Epidermal melanocyte (primary cell): ENCODE measurements at regions not wholly inside any gene's neighbourhood (a gene's known extent, or its start where the extent isn't known, plus 50 kb on each side); places are given as distances from the start of the nearest gene placed in this dataset.
"Not testable (repeated sequence)": the region's sequence is repeated elsewhere in the genome, so short reads cannot be mapped to it uniquely, and the experiment has no call there.

Experiments
- DNase-seq: peaks from one replicate; pipeline ENCODE4 v3.0.0; 2011; ENCODE audit warnings: low spot score; ENCODE audit not compliant: insufficient read length

DNA sequence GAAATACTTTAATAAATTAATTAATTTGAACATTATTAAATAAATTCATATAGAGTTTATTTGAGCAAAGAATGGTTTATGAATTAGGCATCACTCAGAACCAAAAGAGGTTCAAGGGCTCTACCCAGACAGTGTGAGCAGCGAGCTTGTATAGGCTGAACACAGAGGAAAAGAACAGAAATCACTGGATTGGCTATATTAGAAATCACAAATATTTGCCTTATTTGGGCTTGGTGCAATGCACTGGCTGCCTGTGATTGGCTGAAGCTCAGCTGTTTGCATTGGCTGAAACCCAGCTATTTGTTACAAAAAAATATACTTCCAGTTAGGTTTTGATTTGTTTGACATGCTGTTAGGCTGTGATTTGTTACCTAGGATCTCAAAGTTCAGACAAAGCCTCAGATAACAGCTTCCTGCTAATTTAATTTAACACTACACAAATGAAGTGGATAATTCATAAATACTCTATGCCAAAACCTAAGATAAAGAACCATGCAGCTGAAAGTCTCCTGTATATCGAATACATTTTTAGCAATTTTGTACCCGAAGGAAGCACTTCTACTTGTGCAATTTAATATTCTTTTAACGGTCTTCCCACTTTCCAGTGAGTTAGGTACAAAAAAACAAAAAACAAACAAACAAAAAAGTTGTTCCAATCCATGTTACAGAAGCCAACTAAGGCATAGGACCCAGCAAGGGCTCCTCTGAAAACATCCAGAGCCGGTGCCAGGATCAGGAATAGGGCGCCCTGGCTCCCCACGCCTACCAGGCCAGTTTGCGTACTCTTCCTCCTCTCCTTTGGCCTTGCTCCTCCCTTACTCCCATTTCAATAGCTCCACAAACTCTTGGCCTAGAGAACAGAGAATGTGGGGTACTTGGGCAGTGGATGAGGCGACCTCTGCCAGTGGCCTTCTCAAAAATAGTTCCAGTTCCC lies 179.1 kb downstream of the DUSP10 start:
- no peak for DNase-seq

DNA sequence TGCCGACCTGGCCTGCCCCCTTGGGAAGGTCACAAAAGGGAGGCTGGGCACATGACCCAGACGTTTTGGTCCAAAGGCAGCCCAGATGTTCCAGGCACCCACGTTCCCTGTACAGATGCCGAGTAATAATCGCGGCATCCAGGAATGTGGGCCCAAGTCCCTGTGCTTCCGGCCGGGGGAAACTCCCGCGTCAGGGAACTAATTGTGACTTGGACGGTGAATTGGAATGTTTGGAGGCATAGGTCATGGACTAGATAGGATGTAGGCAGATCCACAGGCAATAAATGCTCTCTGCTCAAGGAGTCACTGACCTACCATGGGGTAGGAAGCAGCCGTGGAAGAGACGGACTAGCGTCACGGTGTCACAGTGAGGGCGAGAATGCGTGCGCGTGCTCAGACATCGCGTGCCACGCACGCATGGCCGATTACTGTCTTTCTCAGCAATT lies 178.4 kb downstream of the DUSP10 start:
- no peak for DNase-seq

DNA sequence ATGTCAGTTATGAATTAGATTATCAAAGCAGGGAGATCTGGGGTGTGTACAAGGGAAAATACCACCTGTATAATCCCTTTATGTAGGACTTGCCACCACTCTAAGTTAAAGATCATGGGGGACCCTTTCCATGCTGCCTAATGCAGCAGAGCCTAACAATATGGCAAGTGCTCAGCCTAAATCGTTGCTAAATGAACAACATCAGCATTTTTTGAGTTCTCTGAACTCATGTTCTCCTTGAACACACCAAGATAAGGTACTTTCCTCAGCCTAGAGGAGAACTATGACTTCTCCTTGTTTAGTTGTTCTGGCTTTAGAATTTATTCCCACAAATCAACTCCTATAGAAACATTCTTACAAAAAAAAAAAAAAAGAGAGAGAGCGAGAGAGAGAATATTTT lies 177.0 kb downstream of the DUSP10 start:
- DNase-seq = no peak

DNA sequence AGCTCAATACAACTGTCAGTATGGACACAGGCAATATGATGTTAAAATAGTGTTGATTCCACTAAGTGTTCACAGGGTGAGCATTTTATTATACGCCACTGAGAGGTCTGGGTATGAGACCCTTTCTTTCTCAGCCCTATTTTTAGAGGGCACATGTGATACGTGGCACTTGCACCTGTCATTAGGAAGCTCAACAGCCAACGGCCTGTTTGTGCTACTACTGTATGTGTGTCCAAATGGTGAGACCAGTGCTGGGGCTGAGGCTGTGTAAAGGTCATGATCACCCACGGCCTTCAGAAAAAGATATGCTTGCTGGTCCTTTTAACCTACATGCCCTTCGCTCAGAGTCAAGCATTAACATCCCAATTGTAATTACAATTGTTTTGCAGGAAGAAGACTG lies 176.2 kb downstream of the DUSP10 start:
- DNase-seq = no peak

DNA sequence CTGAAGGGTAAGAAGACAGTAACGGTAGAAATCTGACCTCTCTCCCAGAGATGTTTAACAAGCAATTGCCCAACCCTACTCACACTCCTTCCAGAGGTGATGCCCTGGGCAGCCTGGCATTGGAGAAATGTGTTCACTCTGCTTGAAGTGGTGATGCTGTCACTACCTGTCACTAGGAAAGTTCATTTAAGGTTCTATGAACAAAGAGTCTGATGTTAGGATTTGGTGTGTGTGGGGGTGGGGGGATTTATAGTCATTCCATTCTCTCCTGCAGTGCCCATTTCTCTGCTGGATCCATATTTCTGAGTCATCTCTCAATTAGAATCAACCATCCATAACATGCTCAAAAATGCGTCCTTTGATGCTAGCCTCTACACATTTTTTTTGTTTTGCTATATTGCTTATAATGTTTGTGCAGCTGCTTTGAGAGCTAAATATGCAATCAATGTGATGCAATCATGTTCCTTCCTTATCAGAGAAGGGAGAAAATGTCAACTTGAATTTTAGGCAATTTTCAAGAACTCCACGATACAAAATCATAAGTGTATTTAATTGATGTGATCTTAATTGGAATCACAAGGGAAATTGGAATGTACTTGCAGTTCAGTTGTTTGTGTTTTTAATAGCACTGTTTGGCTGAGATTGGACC lies 173.9 kb downstream of the DUSP10 start:
- DNase-seq = no peak

DNA sequence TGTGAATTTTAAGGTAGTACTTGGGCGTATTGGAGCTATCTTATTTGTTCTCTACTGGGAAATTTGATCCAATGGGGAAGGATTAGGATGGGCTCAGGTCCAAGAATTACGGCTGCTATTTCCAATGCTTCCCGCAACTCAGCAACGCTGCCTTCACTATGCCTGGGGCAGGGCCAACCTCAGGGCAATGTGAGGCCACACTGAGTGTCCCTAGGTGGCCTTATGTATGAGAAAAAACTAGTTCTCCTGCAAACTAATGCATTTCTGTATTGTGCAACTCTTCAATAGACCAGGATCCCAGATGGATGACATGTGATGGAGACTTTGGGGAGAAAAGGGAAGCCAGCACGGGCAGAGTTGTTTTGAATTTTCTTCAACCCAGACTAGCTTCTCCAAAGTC lies 168.1 kb downstream of the DUSP10 start:
- no peak for DNase-seq

DNA sequence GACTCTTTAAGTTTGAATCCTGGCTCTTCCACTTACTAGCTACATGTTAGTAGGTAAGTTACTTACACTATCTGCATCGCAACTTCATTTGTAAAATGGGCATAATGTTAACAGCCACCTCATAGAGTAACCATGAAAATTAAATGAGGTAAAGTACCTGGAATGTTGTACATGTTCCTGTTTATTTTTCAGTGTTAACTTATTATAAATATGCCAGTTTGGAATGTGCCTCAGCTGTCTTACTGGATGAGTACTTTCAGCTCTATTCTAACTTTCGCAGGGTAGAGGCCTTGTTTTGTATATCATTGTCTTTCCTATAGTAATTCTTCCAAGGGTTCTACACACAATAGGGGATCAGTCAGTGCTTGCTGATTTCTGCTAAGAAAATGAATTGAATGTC lies 167.4 kb downstream of the DUSP10 start:
- no peak for DNase-seq

DNA sequence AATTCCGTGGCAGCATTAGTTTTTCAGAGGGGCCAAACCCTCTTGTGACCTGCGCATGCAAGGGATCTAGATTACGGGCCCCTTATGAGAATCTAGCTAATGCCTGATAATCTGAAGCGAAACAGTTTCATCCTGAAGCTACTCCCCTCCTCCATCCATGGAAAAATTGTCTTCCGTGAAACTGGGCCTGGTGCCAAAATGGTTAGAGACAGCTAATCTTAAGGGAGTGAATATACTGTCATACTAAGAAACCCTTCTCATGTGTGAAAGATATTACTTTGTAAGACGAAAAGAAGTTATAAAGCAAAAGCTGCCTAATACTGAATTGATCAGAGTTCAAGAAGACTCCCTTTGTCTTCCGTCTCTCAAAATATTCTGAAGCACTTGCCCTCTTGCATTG lies 166.3 kb downstream of the DUSP10 start:
- DNase-seq = no peak

DNA sequence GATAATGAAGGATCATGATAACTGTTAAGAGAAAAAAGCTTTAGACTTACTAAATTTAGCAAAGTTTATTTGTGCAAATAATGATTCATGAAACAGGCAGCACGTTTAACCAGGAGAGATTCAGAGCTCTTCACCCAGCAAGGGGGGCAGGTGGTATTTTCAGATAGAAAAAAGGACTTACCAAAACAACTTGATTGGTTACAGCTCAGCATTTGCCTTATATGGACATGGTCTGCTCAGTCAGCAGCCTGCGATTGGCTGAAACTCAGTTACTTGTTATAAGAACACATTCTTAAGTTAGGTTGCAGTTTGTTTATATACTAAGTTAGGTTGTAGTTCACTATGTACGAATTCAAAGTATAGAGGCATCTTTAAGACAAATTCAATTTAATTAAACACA lies 165.6 kb downstream of the DUSP10 start:
- no peak for DNase-seq

DNA sequence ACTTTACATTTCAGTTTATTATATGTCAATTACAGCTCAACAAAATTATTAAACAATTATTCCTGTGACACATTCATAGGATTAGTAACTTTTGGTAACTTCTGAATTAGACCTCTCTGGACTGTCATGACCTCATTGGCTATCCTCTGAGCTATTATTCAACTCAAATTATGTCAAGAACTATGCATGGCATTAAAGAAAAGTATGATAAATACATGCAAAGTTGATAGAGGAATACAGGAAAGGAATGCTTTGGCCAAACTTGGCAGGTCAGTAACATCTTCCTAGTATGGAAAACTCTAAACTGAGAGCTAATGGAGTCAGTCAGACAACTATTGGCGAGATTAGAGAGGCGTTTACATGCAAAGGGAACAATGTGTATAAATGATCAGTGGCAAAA lies 158.4 kb downstream of the DUSP10 start:
- no peak for DNase-seq

DNA sequence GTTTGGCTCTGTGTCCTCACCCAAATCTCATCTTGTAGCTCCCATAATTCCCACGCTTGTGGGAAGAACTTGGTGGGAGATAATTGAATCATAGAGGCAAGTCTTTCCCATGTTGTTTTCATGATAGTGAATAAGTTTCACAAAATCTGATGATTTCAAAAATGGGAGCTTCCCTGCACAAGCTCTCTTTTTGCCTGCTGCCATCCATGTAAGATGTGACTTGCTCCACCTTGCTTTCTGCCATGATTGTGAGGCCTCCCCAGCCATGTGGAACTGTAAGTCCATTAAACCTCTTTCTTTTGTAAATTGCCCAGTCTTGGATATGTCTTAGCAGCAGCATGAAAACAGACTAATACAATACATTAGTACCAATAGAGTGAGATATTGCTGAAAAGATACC lies 154.9 kb downstream of the DUSP10 start:
- DNase-seq = not testable (repeated sequence)

DNA sequence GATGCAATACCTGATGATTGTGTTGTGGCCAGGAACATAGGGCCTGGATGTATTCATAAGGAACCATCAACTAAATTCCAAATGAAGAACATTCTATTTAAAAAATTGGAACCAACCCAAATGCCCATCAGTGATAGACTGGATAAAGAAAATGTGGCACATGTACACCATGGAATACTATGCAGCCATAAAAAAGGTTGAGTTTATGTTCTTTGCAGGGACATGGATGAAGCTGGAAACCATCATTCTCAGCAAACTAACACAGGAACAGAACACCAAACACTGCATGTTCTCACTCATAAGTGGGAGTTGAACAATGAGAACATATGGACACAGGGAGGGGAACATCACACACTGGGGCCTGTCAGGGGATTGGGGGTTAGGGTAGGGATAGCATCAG lies 150.6 kb downstream of the DUSP10 start:
- not testable (repeated sequence) for DNase-seq

DNA sequence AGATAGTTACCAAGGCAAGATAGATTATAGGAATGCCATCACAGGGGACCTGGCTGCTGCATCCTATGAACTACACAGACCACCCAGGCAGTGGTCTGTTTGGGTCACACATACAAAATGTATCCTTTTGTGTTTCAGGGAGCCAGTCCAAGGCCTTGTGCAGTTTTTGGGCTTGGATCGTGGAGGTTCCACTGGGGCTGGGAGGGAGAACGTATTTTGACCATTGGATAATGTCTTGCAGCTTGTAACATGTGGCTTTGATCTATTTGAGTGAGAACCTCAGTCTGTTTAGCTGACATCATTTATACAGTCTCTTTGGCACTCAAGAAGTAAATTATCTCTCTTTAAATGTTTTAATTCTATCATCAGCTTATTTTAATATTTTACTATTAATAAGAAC lies 147.3 kb downstream of the DUSP10 start:
- no peak for DNase-seq

DNA sequence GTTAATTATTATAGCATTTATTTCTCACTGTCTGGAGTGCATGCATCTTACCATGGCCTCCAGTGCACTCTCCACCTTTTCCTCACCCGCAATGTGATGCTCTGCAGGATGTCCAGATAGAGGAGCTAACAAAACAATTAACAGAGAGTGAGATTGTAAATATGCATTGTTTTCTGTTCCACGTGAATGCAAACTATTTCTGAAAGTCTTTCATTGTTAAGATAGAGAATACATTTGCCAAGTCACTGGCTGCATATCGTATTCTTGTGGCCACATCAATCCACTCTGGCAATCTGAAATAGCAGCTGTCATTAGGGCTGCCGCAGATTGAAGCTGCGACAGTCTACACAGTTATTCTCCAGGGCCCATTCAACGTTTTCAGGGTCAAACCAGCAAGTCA lies 143.8 kb downstream of the DUSP10 start:
- no peak for DNase-seq

DNA sequence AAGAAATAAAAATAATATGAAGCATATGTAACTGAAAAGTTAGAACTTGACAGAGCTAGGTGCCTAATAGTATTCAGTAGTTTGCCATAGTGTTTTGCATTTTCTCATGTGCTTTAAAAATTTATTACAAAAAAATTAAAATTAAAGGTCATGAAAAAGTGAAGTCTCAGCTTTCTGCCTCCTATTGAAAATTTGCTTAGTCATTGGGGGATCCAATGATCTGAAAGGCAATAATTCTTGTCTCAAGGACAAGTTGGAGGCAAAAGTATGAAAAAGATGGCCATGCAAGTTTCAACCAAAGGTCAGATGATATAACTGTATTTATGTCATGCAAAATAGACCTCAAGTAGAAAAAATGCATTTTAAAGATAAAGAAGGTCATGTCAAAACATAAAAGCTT lies 140.7 kb downstream of the DUSP10 start:
- DNase-seq = no peak

DNA sequence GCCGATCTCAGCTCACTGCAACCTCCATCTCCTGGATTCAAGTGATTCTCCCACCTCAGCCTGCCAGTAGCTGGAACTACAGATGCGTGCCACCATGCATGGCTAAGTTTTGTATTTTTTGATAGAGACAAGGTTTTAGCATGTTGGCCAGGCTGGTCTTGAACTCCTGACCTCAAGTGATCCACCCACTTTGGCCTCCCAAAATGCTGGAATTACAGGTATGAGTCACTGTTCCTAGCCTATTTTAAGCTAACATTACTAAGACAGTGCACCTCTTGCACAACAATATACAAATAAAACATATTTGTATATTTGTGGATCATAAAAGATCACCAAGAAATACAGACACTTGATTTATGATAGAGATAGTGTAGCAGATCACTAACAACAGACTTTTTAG lies 139.1 kb downstream of the DUSP10 start:
- DNase-seq = no peak

DNA sequence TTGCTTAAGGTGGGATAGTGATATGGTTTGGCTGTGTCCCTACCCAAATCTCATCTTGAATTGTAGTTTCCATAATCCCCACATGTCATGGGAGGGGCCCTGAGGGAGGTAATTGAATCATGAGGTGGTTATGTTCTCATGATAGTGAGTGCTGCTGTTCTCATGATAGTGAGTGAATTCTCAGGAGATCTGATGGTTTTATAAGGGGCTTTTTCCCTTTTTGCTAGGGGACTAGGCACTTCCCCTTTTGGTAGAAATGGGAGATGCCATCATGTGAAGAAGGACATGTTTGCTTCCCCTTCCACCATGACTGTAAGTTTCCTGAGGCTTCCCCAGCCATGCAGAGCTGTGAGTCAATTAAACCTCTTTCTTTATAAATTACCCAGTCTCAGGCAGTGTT lies 137.5 kb downstream of the DUSP10 start:
- DNase-seq = not testable (repeated sequence)

DNA sequence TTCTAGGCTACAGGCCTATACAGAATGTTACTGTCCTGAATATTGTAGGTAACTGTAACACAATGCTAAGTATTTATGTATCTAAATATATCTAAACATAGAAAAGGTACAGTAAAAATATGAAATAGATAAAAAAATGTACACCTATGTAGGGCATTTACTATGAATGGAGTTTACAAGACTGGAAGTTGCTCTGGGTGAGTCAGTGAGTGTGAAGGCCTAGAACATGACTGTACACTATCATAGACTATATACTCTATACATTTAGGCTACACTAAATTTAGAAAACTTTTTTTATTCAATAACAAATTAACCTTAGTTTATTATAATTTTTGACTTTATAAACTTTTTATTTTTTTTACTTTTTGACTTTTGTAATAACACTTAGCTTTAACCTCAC lies 136.9 kb downstream of the DUSP10 start:
- no peak for DNase-seq

DNA sequence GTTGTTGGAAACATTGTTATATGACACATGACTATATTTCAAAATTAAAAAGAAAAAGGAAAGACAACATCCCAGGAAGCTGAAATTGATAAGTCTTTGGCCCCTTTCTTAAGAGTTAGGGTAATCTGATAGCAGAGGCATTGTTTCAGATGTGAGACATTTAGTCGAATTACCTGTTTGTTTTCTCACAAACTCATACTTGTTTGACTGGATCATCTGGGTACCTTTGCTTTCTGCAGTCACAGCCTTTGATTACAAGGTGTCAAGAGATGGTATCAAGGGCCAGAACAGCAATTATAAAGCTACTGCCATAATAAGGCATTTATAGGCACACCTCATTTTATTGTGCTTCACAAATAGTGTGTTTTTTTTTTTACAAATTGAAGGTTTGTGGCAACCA lies 136.3 kb downstream of the DUSP10 start:
- DNase-seq = no peak

DNA sequence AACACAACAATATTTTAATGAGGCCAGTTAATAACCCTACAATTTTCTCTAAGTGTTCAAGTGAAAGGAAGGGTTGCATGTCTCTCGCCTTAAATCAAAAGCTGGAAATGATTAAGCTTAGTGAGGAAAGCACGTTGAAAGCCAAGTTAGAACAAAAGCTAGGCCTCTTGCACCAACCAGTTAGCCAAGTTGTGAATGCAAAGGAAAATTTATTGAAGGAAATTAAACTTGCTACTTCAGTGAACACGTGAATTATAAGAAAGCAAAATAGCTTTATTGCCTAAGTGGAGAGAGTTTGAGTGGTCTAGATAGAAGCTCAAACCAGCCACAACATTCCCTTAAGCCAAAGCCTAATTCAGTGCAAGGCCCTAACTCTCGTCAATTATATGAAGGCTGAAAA lies 135.6 kb downstream of the DUSP10 start:
- DNase-seq = no peak

DNA sequence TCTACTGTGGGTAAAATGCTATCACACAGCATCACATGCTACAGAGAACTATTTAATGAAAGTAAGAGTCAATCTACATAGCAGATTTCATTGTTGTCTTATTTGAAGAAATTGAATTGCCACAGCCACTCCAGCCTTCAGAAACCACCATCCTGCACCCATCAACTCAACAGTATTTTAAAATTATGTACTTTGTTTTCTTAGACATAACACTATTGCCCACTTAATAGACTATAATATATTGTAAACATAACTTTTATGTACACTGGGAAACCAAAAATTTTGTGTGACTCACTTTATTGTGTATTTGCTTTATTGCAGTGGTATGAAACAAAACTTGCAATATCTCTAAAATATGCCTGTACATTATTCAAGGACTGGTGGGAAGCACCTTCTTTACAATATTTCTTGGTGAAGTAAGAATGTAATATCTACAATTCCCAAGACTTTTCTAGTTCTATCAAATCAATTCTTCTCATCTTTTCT lies 133.0 kb downstream of the DUSP10 start:
- no peak for DNase-seq

DNA sequence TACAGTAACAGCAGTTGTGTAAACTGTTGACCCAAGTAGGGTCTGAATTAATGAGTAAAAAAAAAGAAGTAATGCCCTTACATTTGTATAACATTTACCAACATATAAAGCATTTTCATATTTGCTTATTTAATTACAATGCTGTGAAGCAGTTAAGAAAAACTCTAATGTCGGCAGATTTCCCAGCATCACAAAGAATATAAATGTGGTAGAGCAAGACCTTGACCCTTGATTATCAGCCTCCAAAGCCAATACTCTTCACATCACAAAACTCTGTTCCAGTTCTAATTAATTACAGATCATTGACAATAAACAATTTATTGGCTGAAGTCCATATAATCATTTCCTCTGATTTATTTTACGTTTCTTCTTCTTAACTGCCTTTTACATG lies 130.2 kb downstream of the DUSP10 start:
- no peak for DNase-seq
